GM12878 (cell line): ENCODE measurements at regions not wholly inside any gene's neighbourhood (a gene's known extent, or its start where the extent isn't known, plus 50 kb on each side); places are given as distances from the start of the nearest gene placed in this dataset.

Experiments
- ATAC-seq: fragments of 200-7000 bp; cut with Tn5 transposase; 3 replicates; pipeline ENCODE4 v1.9.1; 2020; ENCODE audit warnings: mild to moderate bottlenecking, moderate library complexity
- BruUV-seq: library from RNA; stranded (reverse); fragments of 400-500 nt; replicated peaks from 2 replicates; lab custom pipeline; 2021; lab: Mats Ljungman, UMichigan
- CTCF ChIA-PET: fragments of 300-600 bp; sonication (Branson Sonifier 250); formaldehyde crosslinking; extraction: SDS; loops from one replicate; lab custom pipeline; 2021; ENCODE audit warnings: inconsistent platforms; lab: Yijun Ruan, JAX
- POLR2A ChIA-PET: fragments of 350-600 bp; formaldehyde crosslinking; extraction: SDS; loops from one replicate; lab custom pipeline; 2021; ENCODE audit warnings: inconsistent platforms; lab: Charles Lee
- RAD21 ChIA-PET: fragments of 300-600 bp; sonication (Branson Sonifier 250); formaldehyde crosslinking; loops from one replicate; lab custom pipeline; 2023; ENCODE audit warnings: antibody characterized with exemption; ENCODE audit not compliant: unreplicated experiment; lab: Charles Lee
- SMC1A ChIA-PET: fragments of 300-600 bp; sonication (Branson Sonifier 250); formaldehyde crosslinking; loops from one replicate; lab custom pipeline; 2023; ENCODE audit not compliant: unreplicated experiment, uncharacterized antibody; lab: Charles Lee
- DNase-seq: peaks from one replicate; pipeline ENCODE4 v3.0.0-alpha.2; 2011; ENCODE audit warnings: low read depth, low spot score
- FAIRE-seq: peaks from 3 replicates; lab custom pipeline; 2011; peaks lifted over from hg19 to GRCh38; lab: Jason Lieb, UNC
- H2AFZ ChIP-seq: 2 replicates; pipeline ENCODE4 v1.6.0; 2011; ENCODE audit warnings: low read depth, low read length, control low read depth; ENCODE audit not compliant: control insufficient read depth
- H3K27ac ChIP-seq: 2 replicates; pipeline ENCODE4 v1.5.1; 2011; ENCODE audit warnings: control low read depth; ENCODE audit not compliant: control insufficient read depth, insufficient read depth
- H3K27me3 ChIP-seq, 2 experiments: replicated peaks in 1 of 2; 2 replicates each; pipeline versions ENCODE4 v1.6.0 to v1.6.1; 2011; ENCODE audit warnings: low read length in 1 of 2; ENCODE audit not compliant: control insufficient read depth in 2 of 2, insufficient read depth in 2 of 2
- H3K36me3 ChIP-seq, 2 experiments: 2 replicates each; pipeline ENCODE4 v1.5.1; 2011; ENCODE audit warnings: low read length in 1 of 2; ENCODE audit not compliant: control insufficient read depth in 2 of 2, insufficient read depth in 2 of 2
- H3K4me1 ChIP-seq: 2 replicates; pipeline ENCODE4 v1.6.1; 2011; ENCODE audit warnings: mild to moderate bottlenecking, low read length, moderate library complexity, mixed read lengths; ENCODE audit not compliant: control insufficient read depth, insufficient read depth
- H3K4me2 ChIP-seq: 2 replicates; pipeline ENCODE4 v1.6.0; 2011; ENCODE audit warnings: control low read depth; ENCODE audit not compliant: control insufficient read depth, insufficient read depth
- H3K4me3 ChIP-seq: fragments of 200-600 bp; sonication (generic); 2 replicates; pipeline ENCODE4 v1.5.1; 2016
- H3K79me2 ChIP-seq: 2 replicates; pipeline ENCODE4 v1.6.0; 2011; ENCODE audit warnings: low read length; ENCODE audit not compliant: control insufficient read depth, insufficient read depth
- H3K9ac ChIP-seq: 2 replicates; pipeline ENCODE4 v1.8.0; 2011; ENCODE audit warnings: low read length, control low read depth, mixed read lengths; ENCODE audit not compliant: control insufficient read depth, insufficient read depth
- H3K9me3 ChIP-seq: replicated peaks from 3 replicates; pipeline ENCODE4 v1.5.1; 2011; ENCODE audit warnings: mild to moderate bottlenecking, low read length; ENCODE audit not compliant: control insufficient read depth, insufficient read depth
- H4K20me1 ChIP-seq: 2 replicates; pipeline ENCODE4 v1.6.0; 2011; ENCODE audit not compliant: control insufficient read depth, insufficient read depth
- ASH2L ChIP-seq: fragments of 300-600, 200-600 bp; sonication (generic); IDR thresholded peaks from 2 replicates; pipeline ENCODE4 v1.6.1; 2017; ENCODE audit warnings: low read depth, mild to moderate bottlenecking, borderline replicate concordance
- BACH1 ChIP-seq: fragments of 450-650 bp; IDR thresholded peaks from 2 replicates; pipeline ENCODE4 v1.6.1; 2017; ENCODE audit warnings: mild to moderate bottlenecking, borderline replicate concordance
- HCFC1 ChIP-seq: fragments of 150-350 bp; IDR thresholded peaks from 2 replicates; pipeline ENCODE4 v1.6.1; 2014; ENCODE audit warnings: low read length
- HDAC2 ChIP-seq: fragments of 200-600 bp; sonication (generic); IDR thresholded peaks from 2 replicates; pipeline ENCODE4 v1.6.1; 2017
- WGBS: methylation state at CpG from one replicate; pipeline ENCODE4 v1.1.6; 2016; ENCODE audit warnings: low lambda C conversion rate; ENCODE audit not compliant: insufficient replicate concordance, insufficient coverage; ENCODE audit errors: missing lambda C conversion rate; 5-methylcytosine and 5-hydroxymethylcytosine counted together
- in situ Hi-C: fragments of 300-500 bp; cut with MboI; formaldehyde crosslinking; loops from 9 replicates; pipeline ENCODE4 v1.14.3; 2018; ENCODE audit warnings: mixed read lengths
- intact Hi-C: fragments of 100-400 bp; cut with micrococcal nuclease; formaldehyde crosslinking; loops from one replicate; pipeline ENCODE4 v1.14.2; 2022; ENCODE audit not compliant: unreplicated experiment
- TF ChIP-seq, protein P1 (sequence below): fragments of 450-650 bp; IDR thresholded peaks from 2 replicates; pipeline ENCODE4 v1.6.1; 2017; ENCODE audit warnings: mild to moderate bottlenecking, moderate library complexity

DNA sequence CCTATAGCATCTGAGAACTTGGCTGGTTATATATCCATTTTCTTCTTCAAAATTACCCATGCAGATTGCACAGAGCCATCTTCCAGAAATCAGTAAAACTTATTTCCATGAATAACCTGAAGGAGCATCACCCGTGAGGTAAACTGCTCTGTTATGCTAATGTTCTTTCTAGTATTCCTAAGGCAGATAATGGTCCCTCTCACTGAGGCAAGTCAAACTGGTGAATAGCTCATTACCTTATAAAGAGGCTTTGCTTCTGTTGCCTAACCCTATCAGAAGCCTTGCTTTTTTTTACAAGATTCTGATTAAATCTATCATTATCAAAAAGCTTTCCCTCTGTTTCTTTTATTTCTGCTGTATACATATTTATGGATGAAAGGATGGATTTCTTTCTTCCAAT lies 307.6 kb upstream of the FLRT2 start:
- ChIA-PET SMC1A (no interaction called here), CTCF (no interaction called here), RAD21 (no interaction called here), POLR2A (no interaction called here)
- DNase-seq (no peak), ATAC-seq (no peak), FAIRE-seq (no peak)
- no peak overlapping the region for H3K27ac ChIP-seq
- 0% methylated on average over 1 of the region's 1 CpG for WGBS
- no peaks in the 10 kb centered on the region for H3K27me3 ChIP-seq
- in situ Hi-C loops, result no loop called here
- no peak overlapping the region for H3K9ac ChIP-seq
- TF ChIP-seq ASH2L, result no peak
- no peak for TF ChIP-seq BACH1
- TF ChIP-seq HCFC1, result no peak
- no peak for TF ChIP-seq HDAC2
- TF ChIP-seq, protein P1, sequence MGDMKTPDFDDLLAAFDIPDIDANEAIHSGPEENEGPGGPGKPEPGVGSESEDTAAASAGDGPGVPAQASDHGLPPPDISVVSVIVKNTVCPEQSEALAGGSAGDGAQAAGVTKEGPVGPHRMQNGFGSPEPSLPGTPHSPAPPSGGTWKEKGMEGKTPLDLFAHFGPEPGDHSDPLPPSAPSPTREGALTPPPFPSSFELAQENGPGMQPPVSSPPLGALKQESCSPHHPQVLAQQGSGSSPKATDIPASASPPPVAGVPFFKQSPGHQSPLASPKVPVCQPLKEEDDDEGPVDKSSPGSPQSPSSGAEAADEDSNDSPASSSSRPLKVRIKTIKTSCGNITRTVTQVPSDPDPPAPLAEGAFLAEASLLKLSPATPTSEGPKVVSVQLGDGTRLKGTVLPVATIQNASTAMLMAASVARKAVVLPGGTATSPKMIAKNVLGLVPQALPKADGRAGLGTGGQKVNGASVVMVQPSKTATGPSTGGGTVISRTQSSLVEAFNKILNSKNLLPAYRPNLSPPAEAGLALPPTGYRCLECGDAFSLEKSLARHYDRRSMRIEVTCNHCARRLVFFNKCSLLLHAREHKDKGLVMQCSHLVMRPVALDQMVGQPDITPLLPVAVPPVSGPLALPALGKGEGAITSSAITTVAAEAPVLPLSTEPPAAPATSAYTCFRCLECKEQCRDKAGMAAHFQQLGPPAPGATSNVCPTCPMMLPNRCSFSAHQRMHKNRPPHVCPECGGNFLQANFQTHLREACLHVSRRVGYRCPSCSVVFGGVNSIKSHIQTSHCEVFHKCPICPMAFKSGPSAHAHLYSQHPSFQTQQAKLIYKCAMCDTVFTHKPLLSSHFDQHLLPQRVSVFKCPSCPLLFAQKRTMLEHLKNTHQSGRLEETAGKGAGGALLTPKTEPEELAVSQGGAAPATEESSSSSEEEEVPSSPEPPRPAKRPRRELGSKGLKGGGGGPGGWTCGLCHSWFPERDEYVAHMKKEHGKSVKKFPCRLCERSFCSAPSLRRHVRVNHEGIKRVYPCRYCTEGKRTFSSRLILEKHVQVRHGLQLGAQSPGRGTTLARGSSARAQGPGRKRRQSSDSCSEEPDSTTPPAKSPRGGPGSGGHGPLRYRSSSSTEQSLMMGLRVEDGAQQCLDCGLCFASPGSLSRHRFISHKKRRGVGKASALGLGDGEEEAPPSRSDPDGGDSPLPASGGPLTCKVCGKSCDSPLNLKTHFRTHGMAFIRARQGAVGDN, result no peak
- no peaks in the 10 kb centered on the region for H3K79me2 ChIP-seq
- no peak overlapping the region for H3K4me3 ChIP-seq
- no TSS peak for BruUV-seq
- H2AFZ ChIP-seq, result no peak overlapping the region
- H4K20me1 ChIP-seq, result no peaks in the 10 kb centered on the region
- no peaks in the 10 kb centered on the region for H3K36me3 ChIP-seq
- intact Hi-C loops, result no loop called here
- no peaks in the 10 kb centered on the region for H3K4me1 ChIP-seq
- H3K4me2 ChIP-seq, result no peak overlapping the region
- H3K9me3 ChIP-seq, result no peaks in the 10 kb centered on the region
